ENCODE measurements at regions not wholly inside any gene's neighbourhood (a gene's known extent, or its start where the extent isn't known, plus 50 kb on each side); places are given as distances from the start of the nearest gene placed in this dataset.

DNA sequence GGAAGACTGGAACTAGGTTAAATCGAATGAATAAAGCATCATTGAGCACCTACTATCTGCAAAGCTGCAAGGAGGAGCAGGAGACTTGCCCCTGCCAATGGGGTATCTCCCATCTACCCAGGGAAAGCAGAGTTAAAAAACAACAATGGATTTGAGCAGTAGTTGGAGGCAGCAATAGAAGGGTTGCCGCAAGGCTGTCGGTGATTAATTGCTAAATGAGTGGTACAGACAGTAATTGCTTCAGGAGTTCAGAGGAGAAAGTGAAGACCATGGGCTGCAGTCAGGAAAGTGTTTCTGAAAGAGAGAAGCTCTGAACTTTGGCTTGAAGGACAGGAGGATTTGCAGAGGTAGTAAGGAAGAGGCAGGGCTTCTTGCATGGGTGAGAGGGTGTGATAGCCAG lies 152.9 kb downstream of the ACTL8 start:
- no peak for DNase-seq

DNA sequence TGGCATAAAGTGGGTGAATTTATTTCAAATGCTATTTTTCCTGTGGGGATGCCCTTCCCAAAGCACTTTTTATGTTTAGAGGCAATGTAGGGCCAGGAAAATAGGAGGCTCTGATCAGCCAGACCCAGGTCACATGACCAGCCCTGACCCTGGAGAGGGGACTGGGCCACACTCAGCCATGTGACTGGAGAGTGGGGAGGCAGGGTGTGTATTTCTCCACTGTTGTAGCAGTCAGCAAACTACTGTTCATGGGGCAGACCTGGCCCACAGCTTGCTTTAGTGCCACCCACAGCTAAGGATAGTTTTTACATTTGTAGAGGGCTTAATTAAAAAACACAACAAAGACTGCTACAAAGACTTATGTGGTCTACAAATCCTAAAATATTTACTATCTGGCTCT lies 153.8 kb downstream of the ACTL8 start:
- DNase-seq, result no peak

DNA sequence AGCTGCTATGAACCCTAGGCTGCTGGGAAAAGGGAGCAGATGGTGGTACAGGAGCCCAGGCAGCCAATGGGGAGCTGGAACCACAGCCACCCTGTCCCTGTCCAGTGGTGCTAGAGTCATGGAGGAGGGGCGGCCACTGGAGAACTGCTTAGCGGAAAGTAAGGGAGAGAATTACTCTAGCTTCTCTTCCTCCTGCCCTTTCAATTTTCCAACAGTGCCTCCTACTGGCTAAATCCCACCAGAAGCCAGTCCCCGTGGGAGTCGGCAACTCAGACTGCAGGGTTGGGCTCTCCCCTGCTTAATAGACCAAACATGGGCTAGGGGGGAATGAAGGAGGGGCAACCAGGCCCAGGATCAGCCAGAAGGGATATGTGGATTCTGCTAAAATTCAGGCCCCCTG lies 154.5 kb downstream of the ACTL8 start:
- peak; percentile 3 for DNase-seq

DNA sequence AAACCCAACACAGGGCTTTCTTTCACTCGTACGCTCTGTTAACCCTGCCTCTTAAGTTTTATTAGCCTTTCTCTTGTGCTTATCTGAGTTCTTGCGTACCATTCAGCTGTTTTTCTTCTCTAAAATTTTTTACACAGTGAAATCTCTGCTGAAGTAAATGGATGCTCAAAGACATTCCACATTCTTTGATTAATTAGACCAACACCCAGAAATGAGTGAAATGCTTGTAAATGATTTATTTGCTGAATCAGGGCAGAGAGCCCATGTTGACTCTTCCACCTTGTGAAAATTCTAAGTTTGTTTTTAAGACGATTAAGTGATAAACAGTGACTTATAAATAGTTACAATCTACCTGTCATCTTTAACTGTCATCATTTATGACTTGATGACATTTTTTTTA lies 156.7 kb downstream of the ACTL8 start:
- DNase-seq, result no peak

DNA sequence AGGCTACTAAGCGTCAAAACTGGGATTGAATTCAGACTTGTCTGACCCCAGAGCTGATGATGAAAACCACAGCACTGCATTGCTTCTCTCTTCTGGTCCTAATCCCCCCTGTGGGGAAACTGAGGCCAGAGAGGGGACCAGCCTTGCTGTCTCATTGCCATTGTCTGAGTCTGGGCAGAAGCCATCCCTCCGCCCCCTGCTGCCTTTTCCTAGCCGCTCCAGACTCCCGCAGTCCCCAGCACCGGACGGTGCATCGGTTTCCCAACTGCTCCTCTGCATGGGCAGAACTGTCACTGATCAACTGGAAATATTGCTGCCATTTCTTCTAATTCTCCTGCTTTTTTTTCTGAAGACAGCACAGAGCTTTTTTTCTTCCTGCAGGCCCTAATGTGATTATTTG lies 157.4 kb downstream of the ACTL8 start:
- DNase-seq, result no peak

DNA sequence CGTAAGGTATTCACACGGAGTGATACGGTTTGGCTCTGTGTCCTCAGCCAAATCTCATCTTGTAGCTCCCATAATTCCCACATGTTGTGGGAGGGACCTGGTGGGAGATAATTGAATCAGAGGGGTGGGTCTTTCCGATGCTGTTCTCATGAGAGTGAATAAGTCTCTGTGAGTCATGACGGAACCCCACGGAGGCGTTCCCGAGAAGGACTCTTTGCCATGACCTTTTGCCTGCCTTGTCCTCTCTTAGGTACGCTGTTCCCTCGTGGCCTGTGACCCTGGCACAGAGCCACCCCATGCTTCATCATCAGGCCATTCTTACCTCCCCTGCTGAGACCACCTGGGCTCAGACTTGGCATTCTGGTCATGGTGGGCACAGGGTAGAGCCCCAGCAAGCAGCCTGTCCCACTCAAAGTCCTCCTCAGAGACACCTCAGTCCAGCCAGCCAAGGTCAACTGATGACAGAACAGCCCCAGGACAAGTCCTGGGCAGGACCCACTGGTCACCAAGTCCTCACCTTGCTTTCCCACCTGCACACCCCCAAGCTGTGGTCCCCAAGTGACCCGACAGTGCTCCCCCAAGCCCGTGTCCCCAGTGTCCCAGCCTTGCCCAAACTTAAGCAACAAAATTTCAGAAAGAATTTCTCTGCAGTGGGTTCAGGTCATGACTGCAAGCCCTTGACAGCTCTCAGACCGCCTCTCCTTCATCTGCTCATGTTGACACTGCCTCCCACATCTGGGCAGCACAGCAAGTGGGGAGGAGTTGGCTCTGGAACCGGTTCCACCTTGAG lies 158.4 kb downstream of the ACTL8 start:
- no peak for DNase-seq

DNA sequence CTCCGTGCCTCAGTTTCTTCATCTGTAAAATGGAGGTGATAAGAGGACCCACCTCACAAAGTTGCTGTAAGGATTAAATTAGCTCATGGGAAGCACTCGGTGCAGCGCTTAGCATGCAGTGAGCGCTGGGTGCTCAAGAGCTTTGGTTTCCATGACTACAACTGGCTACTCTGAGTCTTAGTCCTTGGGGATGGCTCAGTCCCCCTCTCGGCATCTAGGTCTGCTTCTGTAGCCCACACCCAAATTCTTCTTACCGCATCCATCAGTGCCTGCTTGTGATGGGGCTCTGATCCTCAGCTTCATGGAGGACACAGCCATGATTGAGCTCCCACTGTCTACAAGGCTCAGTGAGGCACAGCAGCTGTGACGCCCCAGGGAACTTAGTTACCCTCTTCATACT lies 159.0 kb downstream of the ACTL8 start:
- DNase-seq, result no peak

DNA sequence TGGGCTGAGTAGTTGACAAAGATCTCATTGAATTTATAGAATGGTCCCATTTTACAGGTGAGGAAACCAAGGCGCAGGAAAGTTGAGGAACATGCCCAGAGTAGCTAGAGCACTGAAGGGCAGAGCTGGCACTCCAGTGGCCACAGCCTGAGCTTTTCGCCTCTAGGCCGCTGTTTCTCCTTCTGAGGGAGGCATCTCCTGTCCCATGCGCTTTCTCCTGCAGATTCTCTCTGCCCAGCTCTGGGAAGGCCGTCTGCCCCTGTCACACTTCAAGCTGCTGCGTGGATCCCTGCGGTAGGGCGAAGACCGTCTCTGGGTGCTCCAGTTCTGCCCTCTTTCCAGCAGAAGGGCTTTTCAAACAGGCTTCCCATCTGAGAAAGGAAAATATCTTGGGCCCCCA lies 159.9 kb downstream of the ACTL8 start:
- no peak for DNase-seq

DNA sequence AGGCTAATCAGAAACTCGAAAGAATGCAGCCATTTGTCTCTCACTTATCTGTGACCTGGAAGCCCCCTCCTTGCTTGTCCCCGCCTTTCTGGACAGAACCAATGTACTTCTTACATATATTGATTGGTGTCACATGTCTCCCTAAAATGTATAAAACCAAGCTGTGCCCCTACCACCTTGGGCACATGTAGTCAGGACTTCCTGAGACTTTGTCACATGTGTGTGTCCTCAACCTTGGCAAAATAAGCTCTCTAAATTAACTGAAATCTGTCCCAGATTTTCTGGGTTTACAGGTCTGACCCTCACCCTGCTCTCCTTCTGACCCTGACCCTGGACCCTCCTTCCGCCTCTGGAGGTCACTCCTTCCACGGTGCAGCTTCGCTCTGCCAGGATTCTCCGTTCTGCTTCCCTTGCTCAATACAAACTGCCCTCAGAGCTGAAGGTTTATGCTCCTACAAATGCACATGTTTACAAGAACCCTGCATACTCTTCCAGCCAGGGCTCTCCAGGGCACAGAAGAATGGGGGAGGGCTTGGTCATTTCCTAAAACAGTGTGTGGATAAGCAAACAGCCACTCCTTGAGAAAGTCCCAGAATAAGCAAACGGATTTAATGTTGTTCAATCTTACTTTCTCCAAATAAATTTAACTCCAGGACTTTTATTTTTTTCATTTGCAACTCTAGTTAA lies 160.5 kb downstream of the ACTL8 start:
- DNase-seq, result no peak

DNA sequence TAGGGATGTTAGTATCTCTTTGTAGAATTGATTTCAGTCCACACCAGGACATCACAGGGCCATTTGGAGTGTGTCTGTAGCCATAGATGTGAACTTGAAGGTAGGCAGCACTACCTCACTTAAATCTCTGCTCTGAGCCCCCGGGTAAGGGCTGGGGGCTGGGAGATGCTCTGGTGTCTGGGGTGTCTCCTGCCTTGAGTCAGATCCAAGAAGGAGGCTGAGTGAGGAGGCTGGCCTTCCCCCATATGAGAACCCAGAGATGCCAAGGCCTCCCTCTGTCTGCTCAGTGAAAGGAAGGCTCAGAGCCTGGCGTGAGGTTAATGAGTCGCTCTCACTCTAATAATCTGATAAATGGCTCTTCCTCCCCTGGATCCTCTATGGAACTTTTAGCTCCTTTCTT lies 161.6 kb downstream of the ACTL8 start:
- no peak for DNase-seq

DNA sequence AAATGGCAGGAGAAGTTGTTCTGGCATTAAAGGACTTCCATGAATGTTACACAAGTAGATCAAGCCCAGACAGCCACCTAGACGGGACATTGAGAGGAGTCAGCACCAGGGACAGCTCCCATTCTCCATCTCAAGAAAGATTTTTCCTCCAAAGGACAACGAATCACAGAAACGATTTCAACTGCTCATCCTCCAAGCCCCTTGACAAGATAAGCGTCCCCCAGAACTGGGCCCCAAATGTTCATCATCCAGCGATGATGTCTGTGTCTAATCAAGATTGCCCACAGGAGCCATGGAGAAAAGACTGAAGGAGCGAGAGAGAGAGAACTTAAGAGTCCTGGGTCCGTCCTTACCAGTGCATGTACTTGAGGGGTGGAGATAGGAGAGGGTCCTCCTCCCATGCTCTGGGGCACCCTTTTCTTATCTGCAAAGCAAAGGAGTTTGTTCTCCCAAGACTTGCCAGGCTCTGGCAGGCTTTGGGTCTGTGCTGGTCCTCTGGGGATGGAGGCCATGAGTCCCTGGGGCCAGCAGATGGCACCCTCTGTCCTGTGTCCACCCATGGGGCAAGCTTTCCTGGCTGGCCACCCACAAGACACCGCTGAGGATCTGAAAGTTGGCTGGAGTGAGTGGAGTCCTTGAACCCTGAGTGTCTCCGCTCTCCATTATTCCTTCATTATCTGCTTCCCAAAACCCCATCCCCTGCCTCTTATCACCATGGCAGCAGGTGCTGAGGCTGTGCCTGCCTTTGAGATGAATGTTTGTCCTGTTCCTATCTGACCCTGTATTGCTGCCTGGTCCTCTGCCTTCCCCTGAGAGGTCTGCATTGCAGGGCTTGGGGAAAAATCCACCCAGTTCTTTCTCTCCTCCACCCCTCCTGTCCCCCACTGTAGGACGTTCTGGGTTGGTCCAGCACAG lies 164.6 kb downstream of the ACTL8 start:
- peak; percentile 59 for DNase-seq

DNA sequence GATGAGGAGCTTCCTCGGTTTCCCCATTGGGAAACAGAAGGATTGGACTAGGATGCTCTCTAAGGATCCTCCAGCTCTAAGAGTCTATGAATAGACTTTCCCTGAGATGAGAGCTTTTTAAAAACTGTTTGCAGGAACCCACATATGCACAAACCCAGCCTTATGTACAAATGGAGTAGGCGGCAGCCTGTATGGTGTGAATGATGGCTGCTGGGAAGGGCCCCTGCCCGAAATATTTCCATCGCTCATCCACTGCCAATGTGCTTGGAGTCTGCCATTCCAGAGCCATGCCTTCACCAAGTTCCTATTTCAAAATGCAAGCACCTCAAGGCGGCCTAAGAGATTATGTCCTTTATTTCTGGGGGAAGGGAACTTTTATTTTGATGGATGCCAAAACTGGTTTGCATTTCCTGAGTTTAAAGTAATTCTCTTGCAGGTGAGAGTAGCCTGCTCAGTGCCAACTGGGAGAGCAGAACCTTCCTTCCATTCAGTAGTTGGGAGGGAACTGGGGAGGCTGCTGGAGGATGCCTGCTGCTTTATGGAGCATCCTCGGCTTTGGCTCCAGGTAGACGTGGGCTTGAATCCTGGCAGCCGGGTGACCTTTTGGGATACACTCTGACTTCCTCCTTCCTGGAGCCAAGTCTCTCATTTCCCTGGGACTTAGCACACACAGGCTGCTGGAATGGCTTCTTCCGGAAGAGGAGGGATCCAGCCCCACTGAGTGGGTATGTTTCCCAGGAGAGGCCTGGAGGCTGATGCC lies 165.9 kb downstream of the ACTL8 start:
- no peak for DNase-seq

DNA sequence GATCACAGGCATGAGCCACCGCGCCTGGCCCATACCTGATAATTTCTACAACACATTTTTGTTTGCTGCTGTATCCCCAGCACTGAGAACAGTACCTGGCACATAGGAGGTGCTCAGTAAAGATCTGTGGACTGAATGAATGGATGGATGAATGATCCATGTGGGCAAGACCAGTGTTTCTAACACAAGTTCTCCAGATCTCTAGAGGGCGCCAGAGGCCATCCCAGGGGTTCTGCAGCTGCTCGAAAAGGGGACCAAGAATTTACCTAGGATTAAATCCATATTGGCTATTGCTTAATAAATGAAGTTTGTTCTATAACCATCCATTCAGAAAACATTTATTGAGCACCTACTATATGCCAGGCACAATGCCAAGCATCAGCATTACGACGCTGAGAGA lies 167.7 kb downstream of the ACTL8 start:
- peak; percentile 60 for DNase-seq

DNA sequence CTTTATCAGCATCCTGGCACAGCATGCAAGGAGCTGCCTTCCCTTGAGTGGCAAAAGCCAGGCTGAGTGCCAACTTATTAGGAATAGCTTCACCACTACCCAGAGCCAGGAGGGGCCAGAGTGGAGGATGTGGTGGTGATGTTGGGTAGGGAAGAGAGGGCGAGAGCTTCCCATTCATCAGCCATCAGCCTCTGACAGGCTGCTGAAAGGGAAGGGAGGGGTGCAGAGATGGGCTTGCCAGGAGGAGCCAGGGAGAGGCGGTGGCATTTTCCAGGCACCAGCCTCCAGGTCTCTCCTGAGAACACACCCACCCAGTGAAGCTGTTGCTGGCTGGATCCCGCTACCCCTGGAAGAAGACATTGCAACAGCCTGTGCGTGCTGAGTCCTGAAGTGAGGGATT lies 168.5 kb downstream of the ACTL8 start:
- no peak for DNase-seq

DNA sequence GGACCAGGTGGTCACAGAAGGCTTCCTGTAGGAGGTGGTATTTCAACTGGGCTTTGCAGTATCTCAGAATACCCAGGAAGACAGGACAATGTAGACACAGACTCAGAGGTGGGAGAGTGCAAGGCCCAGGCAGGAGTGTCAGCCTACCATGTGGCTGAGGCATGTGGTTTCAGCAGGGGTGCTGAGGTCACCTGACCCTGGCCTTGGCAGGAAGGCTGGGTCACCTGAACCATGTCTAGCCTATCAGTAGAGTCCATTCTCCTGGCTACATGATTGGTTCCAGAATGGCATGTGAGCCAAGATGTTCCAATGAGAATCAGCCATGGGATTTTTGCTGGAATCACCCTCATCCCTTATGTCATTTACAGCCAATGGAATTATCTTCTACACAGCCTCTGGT lies 169.4 kb downstream of the ACTL8 start:
- DNase-seq, result no peak

DNA sequence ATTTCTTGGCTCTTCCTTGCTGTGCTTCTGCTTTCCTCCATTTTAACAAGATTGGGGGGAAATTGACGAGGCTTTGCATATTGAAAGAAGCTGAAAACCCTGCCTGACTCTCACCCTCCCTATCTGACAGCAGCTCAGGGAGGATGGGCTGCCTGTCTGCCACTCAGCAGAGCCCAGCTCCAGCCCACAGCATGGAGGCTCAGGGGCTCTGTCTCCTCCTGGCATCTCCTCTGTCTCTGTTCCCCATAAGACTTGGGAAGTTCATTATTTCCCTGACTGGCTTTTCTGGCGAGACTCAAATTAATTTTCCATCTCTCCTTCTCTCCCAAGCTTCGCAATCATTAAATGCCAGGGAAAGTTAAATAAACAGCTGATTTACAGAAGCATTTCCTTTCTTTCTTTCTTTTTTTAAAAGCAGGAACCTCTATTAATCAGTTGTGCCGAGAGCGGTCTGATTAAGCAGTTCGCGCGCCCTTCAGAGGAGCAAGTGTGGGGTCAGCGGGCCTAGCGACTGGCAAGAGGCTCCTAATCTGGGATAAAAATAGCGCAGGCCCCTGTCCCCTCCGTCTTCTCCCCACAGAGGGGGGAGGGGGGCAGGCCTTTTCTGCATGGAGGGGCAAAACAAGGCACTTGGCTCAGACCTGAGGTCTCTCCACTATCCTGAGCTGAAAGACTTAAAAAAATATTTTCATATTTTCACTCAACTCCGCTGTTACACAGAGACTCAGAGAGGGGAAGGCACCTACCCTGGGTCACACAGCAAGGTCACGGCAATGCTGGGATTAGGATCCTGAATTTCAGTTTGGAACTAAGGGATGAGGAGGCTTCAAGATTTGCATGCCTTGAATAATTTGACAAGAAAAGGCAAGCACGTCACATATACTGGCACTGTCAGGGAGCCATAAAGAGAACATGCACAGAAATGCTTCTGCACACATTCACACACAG lies 170.4 kb downstream of the ACTL8 start:
- DNase-seq, result no peak

DNA sequence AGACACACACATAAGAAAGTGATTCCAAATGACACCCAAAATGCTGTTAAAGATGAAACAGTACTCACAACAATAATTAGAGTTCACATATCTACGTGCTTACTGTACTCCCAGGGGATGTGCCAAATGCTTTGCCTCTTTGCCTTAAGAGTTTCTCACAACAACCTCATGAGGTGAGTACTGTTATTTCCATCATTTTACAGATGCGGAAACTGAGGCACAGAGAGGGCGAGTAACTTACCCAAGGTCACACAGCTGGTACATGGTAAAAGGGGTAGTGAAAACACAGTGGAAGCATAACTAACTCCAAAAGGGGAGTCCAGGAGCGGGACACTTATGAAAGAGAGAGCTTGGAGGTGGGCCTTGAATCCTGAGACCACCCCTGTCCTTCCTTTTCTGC lies 171.8 kb downstream of the ACTL8 start:
- no peak for DNase-seq

DNA sequence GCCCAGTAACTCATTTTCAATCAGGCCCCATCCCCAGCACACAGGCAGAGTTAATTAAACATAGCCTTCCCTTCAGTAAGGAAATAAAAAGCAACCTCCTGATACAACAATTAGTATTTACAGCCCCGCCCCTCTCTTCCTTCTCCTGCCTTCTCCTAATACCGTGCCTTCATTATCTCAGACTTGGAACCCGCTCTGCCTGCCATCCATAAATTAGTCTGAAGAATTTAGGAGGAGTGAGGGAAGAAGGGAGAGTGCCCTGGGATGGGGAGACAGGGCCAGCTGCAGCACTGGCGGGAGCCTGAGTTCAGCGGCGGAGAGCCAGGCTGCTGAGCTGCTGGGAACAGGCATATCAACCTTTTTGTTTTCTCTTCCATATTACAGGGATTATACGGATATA lies 172.8 kb downstream of the ACTL8 start:
- no peak for DNase-seq

DNA sequence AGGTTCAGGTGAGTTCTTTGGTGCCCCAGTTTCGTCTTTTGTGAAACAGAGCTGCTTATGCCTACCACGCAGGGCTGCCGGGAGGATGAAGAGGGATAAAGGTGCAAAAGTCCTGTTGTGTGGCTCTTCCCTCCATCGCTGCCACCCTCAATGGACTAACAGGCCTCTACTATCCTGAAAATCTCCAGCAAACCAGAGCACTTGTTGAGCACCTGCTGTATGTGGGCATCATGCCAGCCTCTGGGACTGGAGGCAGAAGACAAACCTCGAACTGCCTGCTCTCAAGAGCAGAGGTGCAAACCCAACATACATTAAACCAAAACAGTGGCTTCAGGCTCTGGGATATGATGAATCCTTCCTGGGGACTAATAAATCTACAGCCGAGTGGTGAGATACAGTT lies 174.1 kb downstream of the ACTL8 start:
- DNase-seq, result no peak

DNA sequence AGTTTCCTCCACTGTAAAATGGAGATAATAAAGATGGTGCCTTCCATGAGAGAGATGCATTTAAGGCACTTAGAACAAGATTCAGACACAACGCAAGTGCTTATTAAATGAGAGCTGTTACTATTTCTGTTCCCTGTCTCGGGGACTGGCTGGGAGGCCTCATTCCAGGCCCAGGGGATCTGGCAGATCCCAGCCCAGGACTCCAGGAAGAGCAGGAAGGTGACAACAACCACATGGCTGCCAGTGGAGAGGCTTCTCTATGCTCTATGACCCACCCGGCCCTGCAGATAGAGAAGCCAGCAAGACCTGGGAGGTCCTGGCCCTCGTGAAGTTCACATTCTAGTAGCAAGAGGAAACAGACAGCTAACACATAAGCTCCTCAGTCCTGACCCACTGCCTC lies 175.5 kb downstream of the ACTL8 start:
- no peak for DNase-seq

DNA sequence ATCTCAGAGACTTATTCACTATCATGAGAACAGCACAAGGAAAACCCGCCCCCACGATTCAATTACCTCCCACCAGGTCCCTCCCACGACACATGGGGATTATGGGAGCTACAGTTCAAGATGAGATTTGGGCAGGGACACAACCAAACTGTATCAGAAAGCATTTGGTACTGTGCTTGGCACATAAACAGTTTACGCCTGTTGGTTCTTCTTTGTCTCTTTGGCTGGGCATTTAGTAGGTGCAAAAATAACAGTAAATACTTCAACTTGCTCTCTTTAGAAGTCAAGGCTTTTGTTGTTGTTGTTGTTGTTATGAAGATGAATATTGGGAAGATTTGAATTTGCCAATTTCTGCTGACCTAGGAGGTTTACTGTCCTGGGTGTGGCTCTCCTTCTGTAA lies 175.4 kb upstream of the IGSF21 start:
- no peak for DNase-seq

DNA sequence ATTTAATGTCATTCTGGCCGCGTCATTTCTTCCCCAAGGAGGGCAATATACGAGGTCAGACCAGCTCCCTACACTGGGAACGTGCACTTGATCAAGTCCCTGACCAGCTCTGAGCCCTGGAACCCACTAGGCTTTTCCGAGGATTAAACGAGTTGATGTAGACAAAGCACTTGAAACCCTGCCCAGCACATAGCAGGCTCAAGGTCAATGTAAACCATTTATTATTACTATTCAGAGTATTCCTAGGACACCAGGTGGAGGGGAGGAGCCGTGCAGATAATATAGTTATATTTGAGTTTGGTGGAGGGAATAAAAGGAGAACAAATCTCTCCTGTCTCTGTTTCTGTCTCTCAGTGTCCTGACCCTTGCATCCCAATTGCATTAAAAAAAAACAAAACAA lies 174.1 kb upstream of the IGSF21 start:
- DNase-seq, result no peak
